H9 (cell line): ENCODE measurements at regions not wholly inside any gene's neighbourhood (a gene's known extent, or its start where the extent isn't known, plus 50 kb on each side); places are given as distances from the start of the nearest gene placed in this dataset.

Experiments
- DNase-seq: peaks from one replicate; pipeline ENCODE4 v3.0.0-alpha.2; 2017
- H2AFZ ChIP-seq: one replicate; pipeline ENCODE4 v1.6.1; 2013; ENCODE audit warnings: mild to moderate bottlenecking, low read length, control low read depth, moderate library complexity
- H2AK5ac ChIP-seq: 2 replicates; pipeline ENCODE4 v1.6.1; 2013; ENCODE audit warnings: low read length, control low read depth, mixed read lengths; ENCODE audit not compliant: insufficient read length
- H2BK120ac ChIP-seq: one replicate; pipeline ENCODE4 v1.6.1; 2013; ENCODE audit warnings: low read depth, mild to moderate bottlenecking, low read length, control low read depth, inconsistent platforms; ENCODE audit not compliant: poor library complexity, severe bottlenecking
- H2BK12ac ChIP-seq: 2 replicates; pipeline ENCODE4 v1.6.1; 2013; ENCODE audit warnings: low read length, control low read depth, mixed read lengths, low read depth; ENCODE audit not compliant: insufficient read length
- H2BK15ac ChIP-seq: 2 replicates; pipeline ENCODE4 v1.6.1; 2013; ENCODE audit warnings: low read depth, low read length, control low read depth
- H2BK20ac ChIP-seq: one replicate; pipeline ENCODE4 v1.6.1; 2013; ENCODE audit warnings: low read depth, mild to moderate bottlenecking, low read length, control low read depth, inconsistent platforms; ENCODE audit not compliant: poor library complexity, severe bottlenecking
- H2BK5ac ChIP-seq: 2 replicates; pipeline ENCODE4 v1.6.1; 2013; ENCODE audit warnings: low read length, control low read depth, mixed read lengths; ENCODE audit not compliant: insufficient read length
- H3K14ac ChIP-seq: 2 replicates; pipeline ENCODE4 v1.6.1; 2013; ENCODE audit warnings: low read length, control low read depth; ENCODE audit not compliant: insufficient read depth
- H3K18ac ChIP-seq: 2 replicates; pipeline ENCODE4 v1.6.1; 2013; ENCODE audit warnings: low read depth, mild to moderate bottlenecking, mixed read lengths, low read length, control low read depth; ENCODE audit not compliant: insufficient read length
- H3K23ac ChIP-seq: 2 replicates; pipeline ENCODE4 v1.6.1; 2013; ENCODE audit warnings: low read length, control low read depth, mixed read lengths, low read depth; ENCODE audit not compliant: insufficient read length
- H3K23me2 ChIP-seq: 2 replicates; pipeline ENCODE4 v1.6.1; 2013; ENCODE audit warnings: low read depth, mild to moderate bottlenecking, mixed read lengths, low read length, control low read depth; ENCODE audit not compliant: insufficient read length, poor library complexity, severe bottlenecking
- H3K27ac ChIP-seq: 2 replicates; pipeline ENCODE4 v1.5.1; 2013; ENCODE audit warnings: low read length, control low read depth, mixed read lengths, low read depth; ENCODE audit not compliant: insufficient read length
- H3K27me3 ChIP-seq: 2 replicates; pipeline ENCODE4 v1.6.1; 2013; ENCODE audit warnings: low read length, control low read depth, inconsistent platforms; ENCODE audit not compliant: insufficient read depth
- H3K4ac ChIP-seq: 2 replicates; pipeline ENCODE4 v1.6.1; 2013; ENCODE audit warnings: low read depth, mild to moderate bottlenecking, control low read depth, inconsistent platforms, low read length, moderate library complexity
- H3K4me1 ChIP-seq: 2 replicates; pipeline ENCODE4 v1.6.1; 2013; ENCODE audit warnings: low read length, control low read depth, inconsistent platforms; ENCODE audit not compliant: insufficient read depth
- H3K4me2 ChIP-seq: 2 replicates; pipeline ENCODE4 v1.6.1; 2013; ENCODE audit warnings: low read length, control low read depth, mixed read lengths; ENCODE audit not compliant: insufficient read length, insufficient read depth
- H3K56ac ChIP-seq: 2 replicates; pipeline ENCODE4 v1.6.1; 2013; ENCODE audit warnings: low read depth, mild to moderate bottlenecking, mixed read lengths, low read length, control low read depth; ENCODE audit not compliant: insufficient read length
- H3K79me1 ChIP-seq: 2 replicates; pipeline ENCODE4 v1.6.1; 2013; ENCODE audit warnings: low read depth, mild to moderate bottlenecking, moderate library complexity, low read length, control low read depth, inconsistent platforms; ENCODE audit not compliant: insufficient read depth, poor library complexity, severe bottlenecking
- H3K79me2 ChIP-seq: 2 replicates; pipeline ENCODE4 v1.6.1; 2013; ENCODE audit warnings: low read length, control low read depth, inconsistent platforms; ENCODE audit not compliant: insufficient read depth
- H3K9ac ChIP-seq: 2 replicates; pipeline ENCODE4 v1.6.1; 2013; ENCODE audit warnings: low read length, control low read depth, mixed read lengths; ENCODE audit not compliant: insufficient read length; ENCODE audit errors: extremely low read depth
- H3K9me3 ChIP-seq: one replicate; pipeline ENCODE4 v1.6.1; 2013; ENCODE audit warnings: low read depth, low read length, inconsistent platforms; ENCODE audit not compliant: control insufficient read depth
- H3T11ph ChIP-seq: one replicate; pipeline ENCODE4 v1.6.1; 2013; ENCODE audit warnings: mild to moderate bottlenecking, low read length, control low read depth, inconsistent platforms
- H4K20me1 ChIP-seq: one replicate; pipeline ENCODE4 v1.6.1; 2013; ENCODE audit not compliant: control insufficient read depth, insufficient read length, insufficient read depth
- H4K5ac ChIP-seq: 2 replicates; pipeline ENCODE4 v1.6.1; 2013; ENCODE audit warnings: low read depth, mild to moderate bottlenecking, mixed read lengths, low read length, control low read depth; ENCODE audit not compliant: insufficient read length
- H4K8ac ChIP-seq: replicated peaks from 2 replicates; pipeline ENCODE4 v1.6.1; 2013; ENCODE audit warnings: low read length, control low read depth, mixed read lengths, low read depth; ENCODE audit not compliant: insufficient read length
- H4K91ac ChIP-seq: 2 replicates; pipeline ENCODE4 v1.6.1; 2013; ENCODE audit warnings: low read depth, mild to moderate bottlenecking, moderate library complexity, mixed read lengths, low read length, control low read depth; ENCODE audit not compliant: insufficient read length
- H3K27ac Mint-ChIP-seq, 3 experiments: 2 replicates in 2 of 3; 3 replicates in 1 of 3; pipeline ENCODE4 v1.8.0; 2020 to 2021; ENCODE audit warnings: mixed read lengths in 3 of 3, mild to moderate bottlenecking in 1 of 3, moderate library complexity in 1 of 3
- H3K27me3 Mint-ChIP-seq: 2 replicates; pipeline ENCODE4 v1.8.0; 2021; ENCODE audit warnings: low read depth, mild to moderate bottlenecking, moderate library complexity, mixed read lengths
- H3K36me3 Mint-ChIP-seq, 3 experiments: 2 replicates in 2 of 3; 3 replicates in 1 of 3; pipeline ENCODE4 v1.8.0; 2020 to 2021; ENCODE audit warnings: low read depth in 3 of 3, mixed read lengths in 3 of 3; ENCODE audit not compliant: insufficient read depth in 1 of 3
- H3K4me1 Mint-ChIP-seq, 2 experiments: 2 replicates each; pipeline ENCODE4 v1.8.0; 2020; ENCODE audit warnings: mixed read lengths in 2 of 2
- H3K4me3 Mint-ChIP-seq, 2 experiments: 2 replicates in 1 of 2; 3 replicates in 1 of 2; pipeline ENCODE4 v1.8.0; 2020 to 2021; ENCODE audit warnings: mild to moderate bottlenecking in 2 of 2, mixed read lengths in 2 of 2, moderate library complexity in 1 of 2
- H3K9me3 Mint-ChIP-seq, 2 experiments: 2 replicates in 1 of 2; 3 replicates in 1 of 2; pipeline ENCODE4 v1.8.0; 2020; ENCODE audit warnings: mild to moderate bottlenecking in 2 of 2, mixed read lengths in 2 of 2, moderate library complexity in 1 of 2
- CTCF ChIP-seq: fragments of 200-600 bp; sonication (generic); conservative IDR thresholded peaks from 3 replicates; pipeline ENCODE4 v1.8.0; 2021; ENCODE audit warnings: antibody characterized with exemption, mild to moderate bottlenecking
- WGBS: extraction: QIAGEN DNeasy Blood & Tissue Kit; methylation state at CpG from one replicate; pipeline ENCODE4 v1.1.7; 2013; ENCODE audit warnings: missing lambda C conversion rate, low lambda C conversion rate, mixed read lengths; ENCODE audit not compliant: insufficient read length; ENCODE audit errors: extremely low coverage; 5-methylcytosine and 5-hydroxymethylcytosine counted together

- WGBS, result no CpG with 5 or more reads among the region's 4 CpGs
- no peaks in the 10 kb centered on the region for H3K79me2 ChIP-seq
- TF ChIP-seq CTCF, result no peak
These were observed 331.9 kb upstream of the FLRT2 start for GRCh38 chr14:85198001-85198400.

More at GRCh38 chr14:85198001-85198400, 331.9 kb upstream of the FLRT2 start:
- no peak overlapping the region for H2BK5ac ChIP-seq
- H3K9ac ChIP-seq, result no peak overlapping the region
- H3K27me3 ChIP-seq, result no peaks in the 10 kb centered on the region
- no peak overlapping the region for H2BK12ac ChIP-seq
- H3K23me2 ChIP-seq, result no peaks in the 10 kb centered on the region
- no peak overlapping the region for H2AK5ac ChIP-seq
- no peak overlapping the region for H4K5ac ChIP-seq
- no peak overlapping the region for H3T11ph ChIP-seq
- H4K20me1 ChIP-seq, result no peaks in the 10 kb centered on the region
- Mint-ChIP-seq H3K4me3 (no peak overlapping the region), H3K36me3 (peaks cover 2 to 9% (median 3%) of the 10 kb centered on the region in 3 experiments; a peak in 6 of 7 replicates), H3K9me3 (peaks cover 2 to 7% of the 10 kb centered on the region in 2 experiments; a peak in 4 of 5 replicates), H3K4me1 (peaks cover 19 to 21% of the 10 kb centered on the region in 2 experiments), H3K27me3 (no peaks in the 10 kb centered on the region; the same call in 1 of the 2 replicates), H3K27ac (no peak overlapping the region)
- H3K14ac ChIP-seq, result no peak overlapping the region
- H3K4me1 ChIP-seq, result 0 out of 2 replicates have a peak, but pooled peaks cover 5% of the 10 kb centered on the region
- H3K23ac ChIP-seq, result no peak overlapping the region
- H3K79me1 ChIP-seq, result no peaks in the 10 kb centered on the region
- H2BK15ac ChIP-seq, result no peak overlapping the region
- H2BK20ac ChIP-seq, result no peak overlapping the region
- H3K9me3 ChIP-seq, result no peaks in the 10 kb centered on the region
- H3K27ac ChIP-seq, result no peak overlapping the region
- H2AFZ ChIP-seq, result no peak overlapping the region
- no peak for DNase-seq
- H3K4me2 ChIP-seq, result no peak overlapping the region
- no peak overlapping the region for H4K91ac ChIP-seq
- no peak overlapping the region for H3K56ac ChIP-seq
- no peak overlapping the region for H3K4ac ChIP-seq
- no peak overlapping the region for H2BK120ac ChIP-seq
- no peak overlapping the region for H3K18ac ChIP-seq
- no peak overlapping the region for H4K8ac ChIP-seq
